GM12891 (cell line): ENCODE measurements at regions not wholly inside any gene's neighbourhood (a gene's known extent, or its start where the extent isn't known, plus 50 kb on each side); places are given as distances from the start of the nearest gene placed in this dataset.

Experiments
- POLR2A ChIP-seq: IDR thresholded peaks from 2 replicates; pipeline ENCODE4 v1.6.1; 2011; ENCODE audit warnings: low read depth, low read length, control low read depth
- SPI1 ChIP-seq: IDR thresholded peaks from 2 replicates; pipeline ENCODE4 v1.6.1; 2011; ENCODE audit warnings: low read depth, low read length, control low read depth
- TAF1 ChIP-seq: IDR thresholded peaks from 2 replicates; pipeline ENCODE4 v1.6.1; 2011; ENCODE audit warnings: low read depth, low read length, control low read depth

GRCh38 chr1:11400155-11400554 is 78.8 kb upstream of the DISP3 start:
- no peak for TF ChIP-seq POLR2A
- no peak for TF ChIP-seq TAF1
- TF ChIP-seq SPI1: no peak
